ENCODE measurements at regions not wholly inside any gene's neighbourhood (a gene's known extent, or its start where the extent isn't known, plus 50 kb on each side); places are given as distances from the start of the nearest gene placed in this dataset.
"Not testable (repeated sequence)": the region's sequence is repeated elsewhere in the genome, so short reads cannot be mapped to it uniquely, and the experiment has no call there.

- not testable (repeated sequence) for DNase-seq
These were observed 85.1 kb upstream of the SPDYE9 start for GRCh38 chr7:73170902-73171301.

GRCh38 chr7:73170415-73170814, 84.6 kb upstream of the SPDYE9 start:
- DNase-seq = not testable (repeated sequence)

- not testable (repeated sequence) for DNase-seq
These were observed 80.3 kb upstream of the SPDYE9 start for GRCh38 chr7:73166152-73166551.

GRCh38 chr7:73162680-73163079, 76.8 kb upstream of the SPDYE9 start:
- DNase-seq = not testable (repeated sequence)

- not testable (repeated sequence) for DNase-seq
These were observed 75.9 kb upstream of the SPDYE9 start for GRCh38 chr7:73161727-73162126.

- not testable (repeated sequence) for DNase-seq
These were observed 71.4 kb upstream of the SPDYE9 start for GRCh38 chr7:73157169-73157661.

- DNase-seq = not testable (repeated sequence)
These were observed 70.8 kb upstream of the SPDYE9 start for GRCh38 chr7:73156510-73157168.

- peak; percentile 87 to 90 for DNase-seq
These were observed 68.8 kb upstream of the SPDYE9 start for GRCh38 chr7:73154586-73155038.

GRCh38 chr7:73153921-73154585, 68.2 kb upstream of the SPDYE9 start:
- not testable (repeated sequence) for DNase-seq

GRCh38 chr7:73148570-73148969, 62.7 kb upstream of the SPDYE9 start:
- DNase-seq = not testable (repeated sequence)

- DNase-seq = not testable (repeated sequence)
These were observed 61.8 kb upstream of the SPDYE9 start for GRCh38 chr7:73147681-73148080.

- DNase-seq = not testable (repeated sequence)
These were observed 58.2 kb upstream of the SPDYE9 start for GRCh38 chr7:73143993-73144392.

GRCh38 chr7:73137922-73138321, 52.1 kb upstream of the SPDYE9 start:
- not testable (repeated sequence) for DNase-seq
